ENCODE measurements at regions not wholly inside any gene's neighbourhood (a gene's known extent, or its start where the extent isn't known, plus 50 kb on each side); places are given as distances from the start of the nearest gene placed in this dataset.

- ChIA-PET POLR2A (ENCODE audit: unreplicated experiment) (no interaction called here), CTCF (no interaction called here)
- Histone ChIP-seq H3K4ac (ENCODE audit: low read depth, low read length) (no peak overlapping the region), H3K23ac (ENCODE audit: low read depth, low read length) (no peak overlapping the region), H3K27me3 (ENCODE audit: control insufficient read depth, insufficient read depth, low read length) (no peaks in the 10 kb centered on the region), H2AFZ (replicated peaks; ENCODE audit: low read length, poor library complexity) (no peak overlapping the region), H2BK20ac (ENCODE audit: low read depth, low read length) (no peak overlapping the region), H2AK9ac (replicated peaks; ENCODE audit: low read depth, low read length, poor library complexity) (no peak overlapping the region), H3K36me3 (ENCODE audit: control insufficient read depth, insufficient read depth, low read length) (no peaks in the 10 kb centered on the region), H3K4me3 (ENCODE audit: insufficient read depth, low read depth, low read length) (no peak overlapping the region), H3K18ac (ENCODE audit: low read depth, low read length) (no peak overlapping the region), H3K27ac (ENCODE audit: insufficient read depth, low read length) (no peak overlapping the region), H3K79me1 (ENCODE audit: low read depth in 1 of 2, low read length in 2 of 2) (no peaks in the 10 kb centered on the region), H2AK5ac (ENCODE audit: low read depth, low read length) (no peak overlapping the region), H3K4me2 (ENCODE audit: low read depth, low read length) (no peak overlapping the region), H2BK5ac (ENCODE audit: low read depth, low read length, poor library complexity, severe bottlenecking) (no peak overlapping the region), H4K20me1 (ENCODE audit: insufficient read depth, low read length) (no peaks in the 10 kb centered on the region), H3K9ac (ENCODE audit: low read depth, low read length) (no peak overlapping the region), H4K91ac (ENCODE audit: insufficient read depth, low read depth, low read length) (no peak overlapping the region), H2BK15ac (ENCODE audit: low read depth, low read length) (no peak overlapping the region), H3K4me1 (ENCODE audit: control insufficient read depth, insufficient read depth, low read length) (no peaks in the 10 kb centered on the region), H4K8ac (ENCODE audit: low read depth in 2 of 2, low read length in 2 of 2) (no peak overlapping the region), H4K5ac (ENCODE audit: low read depth, low read length) (no peak overlapping the region), H3K9me3 (ENCODE audit: control insufficient read depth, insufficient read depth, low read length) (no peaks in the 10 kb centered on the region), H3K9me1 (ENCODE audit: insufficient read depth, low read length) (no peaks in the 10 kb centered on the region), H2BK120ac (ENCODE audit: low read depth, low read length) (no peak overlapping the region), H3K14ac (replicated peaks; ENCODE audit: low read depth, low read length) (no peak overlapping the region), H3K56ac (ENCODE audit: extremely low read depth, insufficient read depth, low read length) (no peak overlapping the region)
- dilution Hi-C loops (cut with HindIII; ENCODE audit: low sequenced_read_pairs, unreplicated experiment) (no loop called here), intact Hi-C loops (cut with micrococcal nuclease) (no loop called here), in situ Hi-C loops (cut with MboI; ENCODE audit: low sequenced_read_pairs) (no loop called here)
- no peak for TF ChIP-seq CEBPB (IDR thresholded peaks at IDR 0.05; ENCODE audit: low read depth, low read length)
- no peak for TF ChIP-seq RCOR1 (IDR thresholded peaks at IDR 0.05; ENCODE audit: insufficient replicate concordance, low read length)
- TF ChIP-seq, protein P1, sequence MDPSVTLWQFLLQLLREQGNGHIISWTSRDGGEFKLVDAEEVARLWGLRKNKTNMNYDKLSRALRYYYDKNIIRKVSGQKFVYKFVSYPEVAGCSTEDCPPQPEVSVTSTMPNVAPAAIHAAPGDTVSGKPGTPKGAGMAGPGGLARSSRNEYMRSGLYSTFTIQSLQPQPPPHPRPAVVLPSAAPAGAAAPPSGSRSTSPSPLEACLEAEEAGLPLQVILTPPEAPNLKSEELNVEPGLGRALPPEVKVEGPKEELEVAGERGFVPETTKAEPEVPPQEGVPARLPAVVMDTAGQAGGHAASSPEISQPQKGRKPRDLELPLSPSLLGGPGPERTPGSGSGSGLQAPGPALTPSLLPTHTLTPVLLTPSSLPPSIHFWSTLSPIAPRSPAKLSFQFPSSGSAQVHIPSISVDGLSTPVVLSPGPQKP (IDR thresholded peaks at IDR 0.05; ENCODE audit: borderline replicate concordance, low read depth, low read length) = no peak
- TF ChIP-seq RFX5 (IDR thresholded peaks at IDR 0.05; ENCODE audit: low read depth, low read length) = no peak
- 47% methylated on average over 2 of the region's 7 CpGs; no CpG with 5 or more reads in 1 of the 2 experiments for WGBS, 2 experiments (ENCODE audit: extremely low coverage in 2 of 2, insufficient read length in 1 of 2)
- ATAC-seq (ENCODE audit: low read depth) = no peak
- BruUV-seq (replicated peaks) = no TSS peak
- DNase-seq = no peak
Measured at GRCh38 chr9:107108342-107109130, 174.5 kb upstream of the RAD23B start.
